CD14-positive monocyte (primary cell): ENCODE measurements at regions not wholly inside any gene's neighbourhood (a gene's known extent, or its start where the extent isn't known, plus 50 kb on each side); places are given as distances from the start of the nearest gene placed in this dataset.

Source experiments
- DNase-seq, 3 donors: peaks; one replicate each; pipeline ENCODE4 v3.0.0-alpha.2; 2011 to 2022
- H2AFZ ChIP-seq: 2 replicates; pipeline ENCODE4 v1.6.0; 2012; ENCODE audit warnings: mild to moderate bottlenecking, low read depth, low read length, inconsistent platforms; ENCODE audit not compliant: insufficient read depth, poor library complexity, severe bottlenecking
- H3K27ac ChIP-seq, 2 donors: 1 replicate in 1 of 2; 2 replicates in 1 of 2; pipeline ENCODE4 v1.5.1; 2012 to 2013; ENCODE audit warnings: low read length in 2 of 2, control low read depth in 1 of 2, inconsistent platforms in 1 of 2, low read depth in 1 of 2, mild to moderate bottlenecking in 1 of 2
- H3K27me3 ChIP-seq, 2 donors: one replicate each; pipeline versions ENCODE4 v1.6.0 to v1.6.1; 2011 to 2013; ENCODE audit warnings: low read length in 2 of 2; ENCODE audit not compliant: control insufficient read depth in 2 of 2, insufficient read depth in 2 of 2
- H3K36me3 ChIP-seq, 2 donors: replicated peaks in 1 of 2; 1 replicate in 1 of 2; 2 replicates in 1 of 2; pipeline versions ENCODE4 v1.5.1 to v1.6.1; 2012 to 2013; ENCODE audit warnings: low read length in 2 of 2, control low read depth in 1 of 2, inconsistent platforms in 1 of 2, mild to moderate bottlenecking in 1 of 2; ENCODE audit not compliant: insufficient read depth in 2 of 2, control insufficient read depth in 1 of 2
- H3K4me1 ChIP-seq, 2 donors: 1 replicate in 1 of 2; 2 replicates in 1 of 2; pipeline versions ENCODE4 v1.5.1 to v1.6.1; 2012 to 2013; ENCODE audit warnings: low read length in 2 of 2, control low read depth in 1 of 2, inconsistent platforms in 1 of 2, mild to moderate bottlenecking in 1 of 2, moderate library complexity in 1 of 2; ENCODE audit not compliant: insufficient read depth in 2 of 2, control insufficient read depth in 1 of 2
- H3K4me2 ChIP-seq: replicated peaks from 2 replicates; pipeline ENCODE3; 2012; ENCODE audit warnings: low read length, moderate library complexity, mild to moderate bottlenecking; ENCODE audit not compliant: poor library complexity, severe bottlenecking; ENCODE audit errors: extremely low read depth
- H3K4me3 ChIP-seq, 3 experiments: fragments of 200-600 bp in 1 of 3; sonication (generic) in 1 of 3; replicated peaks in 1 of 3; 1 replicate in 2 of 3; 2 replicates in 1 of 3; pipeline ENCODE4 v1.5.1; 2011 to 2013; ENCODE audit warnings: low read length in 3 of 3, mild to moderate bottlenecking in 3 of 3, control low read depth in 2 of 3, low read depth in 2 of 3, inconsistent platforms in 1 of 3, moderate library complexity in 1 of 3
- H3K79me2 ChIP-seq: 2 replicates; pipeline ENCODE4 v1.6.0; 2012; ENCODE audit warnings: mild to moderate bottlenecking, control low read depth, inconsistent platforms, low read length, moderate library complexity; ENCODE audit not compliant: insufficient read depth
- H3K9ac ChIP-seq: 2 replicates; pipeline ENCODE4 v1.6.0; 2017; ENCODE audit warnings: low read length, mild to moderate bottlenecking; ENCODE audit not compliant: insufficient read depth, poor library complexity, severe bottlenecking
- H3K9me3 ChIP-seq, 2 donors: replicated peaks in 1 of 2; 1 replicate in 1 of 2; 2 replicates in 1 of 2; pipeline versions ENCODE4 v1.5.1 to v1.6.1; 2012 to 2013; ENCODE audit warnings: low read length in 2 of 2, control low read depth in 1 of 2; ENCODE audit not compliant: control insufficient read depth in 1 of 2, insufficient read depth in 1 of 2
- H4K20me1 ChIP-seq: 2 replicates; pipeline ENCODE4 v1.6.0; 2012; ENCODE audit warnings: mild to moderate bottlenecking, low read length, control low read depth, moderate library complexity; ENCODE audit not compliant: insufficient read depth
- H3K27ac Mint-ChIP-seq, 7 donors: one replicate each; pipeline ENCODE4 v1.8.0; 2020; ENCODE audit warnings: mild to moderate bottlenecking in 7 of 7, mixed read lengths in 7 of 7, moderate library complexity in 6 of 7, inconsistent platforms in 2 of 7
- H3K27me3 Mint-ChIP-seq, 3 donors: one replicate each; pipeline ENCODE4 v1.8.0; 2021 to 2022; ENCODE audit warnings: low read depth in 3 of 3, mild to moderate bottlenecking in 3 of 3, mixed read lengths in 3 of 3, moderate library complexity in 3 of 3, inconsistent platforms in 1 of 3
- H3K36me3 Mint-ChIP-seq, 2 donors: one replicate each; pipeline ENCODE4 v1.8.0; 2020; ENCODE audit warnings: mixed read lengths in 2 of 2, inconsistent platforms in 1 of 2, mild to moderate bottlenecking in 1 of 2
- H3K4me1 Mint-ChIP-seq: one replicate; pipeline ENCODE4 v1.8.0; 2020; ENCODE audit warnings: mild to moderate bottlenecking, mixed read lengths
- H3K4me3 Mint-ChIP-seq, 2 donors: one replicate each; pipeline ENCODE4 v1.8.0; 2020; ENCODE audit warnings: mild to moderate bottlenecking in 2 of 2, mixed read lengths in 2 of 2, moderate library complexity in 1 of 2
- H3K9me3 Mint-ChIP-seq, 7 donors: one replicate each; pipeline ENCODE4 v1.8.0; 2020 to 2022; ENCODE audit warnings: mixed read lengths in 7 of 7, mild to moderate bottlenecking in 6 of 7, moderate library complexity in 6 of 7, inconsistent platforms in 2 of 7
- WGBS: methylation state at CpG from one replicate; pipeline ENCODE4 v1.1.5; 2013; ENCODE audit warnings: missing lambda C conversion rate; ENCODE audit not compliant: insufficient coverage; 5-methylcytosine and 5-hydroxymethylcytosine counted together
- intact Hi-C, 2 donors: fragments of 100-400 bp; cut with micrococcal nuclease; formaldehyde crosslinking; loops; one replicate each; pipeline versions ENCODE4 v1.15.0 to v1.15.1; 2023
- TF ChIP-seq, protein P1 (sequence below): fragments of 200-600 bp; IDR thresholded peaks from one replicate; pipeline ENCODE4 v1.8.0; 2022; ENCODE audit warnings: antibody characterized with exemption, mild to moderate bottlenecking

DNA sequence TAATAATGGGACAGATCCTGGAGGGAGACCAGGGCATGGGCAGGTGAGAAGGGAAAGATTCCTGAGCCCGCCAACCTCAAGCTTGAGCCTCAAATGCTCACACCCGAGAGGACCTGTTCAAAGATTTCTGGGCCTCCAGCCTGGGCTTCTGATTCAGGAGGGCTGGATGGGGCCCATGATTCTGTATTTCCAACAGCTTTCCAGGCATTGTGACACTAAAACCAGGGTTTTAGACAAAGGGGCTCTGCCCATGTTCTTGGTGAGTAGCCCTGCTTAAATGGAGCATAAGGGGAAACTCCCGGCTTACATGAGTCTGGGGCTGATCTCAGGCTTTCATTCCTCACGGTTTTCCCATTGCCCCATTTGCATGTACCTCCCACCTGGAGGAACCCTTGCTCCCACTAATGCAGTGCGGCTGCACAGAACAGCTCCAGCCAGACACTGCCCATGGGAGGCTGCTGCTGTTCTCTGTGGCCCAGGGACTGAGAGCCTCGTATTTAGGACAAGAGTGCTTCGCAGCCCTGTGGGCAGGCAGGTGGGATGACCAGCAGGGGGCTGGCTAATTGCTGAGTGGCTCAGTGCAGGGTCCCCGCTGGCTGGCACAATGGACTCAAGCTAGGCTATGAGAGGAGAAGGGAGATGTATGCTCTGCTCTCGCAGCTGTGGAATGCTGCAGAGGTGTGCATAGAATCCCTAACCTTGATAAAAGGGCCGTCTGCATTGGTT is 135.3 kb upstream of the COBL start:
- 78% methylated on average over 10 of the region's 10 CpGs for WGBS
- Mint-ChIP-seq H3K4me3 (no peak overlapping the region), H3K27ac (no peak overlapping the region)

DNA sequence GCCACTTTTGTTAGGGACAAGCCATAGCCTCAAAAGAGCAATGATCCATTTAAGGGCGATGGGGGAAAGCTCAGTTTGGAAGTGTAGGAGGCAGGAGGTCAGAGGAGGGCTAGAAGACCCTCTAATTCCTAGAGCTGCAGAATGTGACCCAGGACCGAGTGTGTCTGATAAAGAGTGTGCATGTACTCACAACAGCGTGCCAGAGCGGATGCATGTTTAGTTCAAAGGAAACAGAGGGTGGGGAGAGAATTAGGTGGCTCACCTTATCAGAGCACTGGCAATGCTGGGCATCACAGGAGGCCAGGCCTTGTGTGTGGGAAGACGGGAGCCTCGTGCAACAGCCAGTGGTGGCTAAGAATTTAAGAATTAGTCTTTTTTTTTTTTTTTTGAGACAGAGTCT is 133.9 kb upstream of the COBL start:
- TF ChIP-seq, protein P1, sequence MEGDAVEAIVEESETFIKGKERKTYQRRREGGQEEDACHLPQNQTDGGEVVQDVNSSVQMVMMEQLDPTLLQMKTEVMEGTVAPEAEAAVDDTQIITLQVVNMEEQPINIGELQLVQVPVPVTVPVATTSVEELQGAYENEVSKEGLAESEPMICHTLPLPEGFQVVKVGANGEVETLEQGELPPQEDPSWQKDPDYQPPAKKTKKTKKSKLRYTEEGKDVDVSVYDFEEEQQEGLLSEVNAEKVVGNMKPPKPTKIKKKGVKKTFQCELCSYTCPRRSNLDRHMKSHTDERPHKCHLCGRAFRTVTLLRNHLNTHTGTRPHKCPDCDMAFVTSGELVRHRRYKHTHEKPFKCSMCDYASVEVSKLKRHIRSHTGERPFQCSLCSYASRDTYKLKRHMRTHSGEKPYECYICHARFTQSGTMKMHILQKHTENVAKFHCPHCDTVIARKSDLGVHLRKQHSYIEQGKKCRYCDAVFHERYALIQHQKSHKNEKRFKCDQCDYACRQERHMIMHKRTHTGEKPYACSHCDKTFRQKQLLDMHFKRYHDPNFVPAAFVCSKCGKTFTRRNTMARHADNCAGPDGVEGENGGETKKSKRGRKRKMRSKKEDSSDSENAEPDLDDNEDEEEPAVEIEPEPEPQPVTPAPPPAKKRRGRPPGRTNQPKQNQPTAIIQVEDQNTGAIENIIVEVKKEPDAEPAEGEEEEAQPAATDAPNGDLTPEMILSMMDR = no peak
- H3K4me3 ChIP-seq = no peak overlapping the region
- H4K20me1 ChIP-seq = no peaks in the 10 kb centered on the region
- H3K27ac ChIP-seq = no peak overlapping the region
- Mint-ChIP-seq H3K27ac (no peak overlapping the region), H3K36me3 (no peaks in the 10 kb centered on the region), H3K27me3 (peaks cover 0 to 6% (median 2%) of the 10 kb centered on the region in 3 donors), H3K4me1 (no peaks in the 10 kb centered on the region), H3K9me3 (peaks cover 0 to 28% (median 6%) of the 10 kb centered on the region in 7 donors), H3K4me3 (no peak overlapping the region)
- intact Hi-C loops = no loop called here
- H3K9ac ChIP-seq = no peak overlapping the region
- H3K79me2 ChIP-seq = no peaks in the 10 kb centered on the region
- peaks cover 0 to 8% of the 10 kb centered on the region in 2 donors for H3K9me3 ChIP-seq
- H2AFZ ChIP-seq = no peak overlapping the region
- no peak for DNase-seq
- H3K4me1 ChIP-seq = no peaks in the 10 kb centered on the region
- no peaks in the 10 kb centered on the region for H3K27me3 ChIP-seq
- H3K4me2 ChIP-seq = no peak overlapping the region
- H3K36me3 ChIP-seq = no peaks in the 10 kb centered on the region
- 81% methylated on average over 4 of the region's 6 CpGs for WGBS

More for the DNA sequence above, 135.3 kb upstream of the COBL start:
- Histone ChIP-seq H3K79me2 (no peaks in the 10 kb centered on the region), H4K20me1 (no peaks in the 10 kb centered on the region), H3K27me3 (no peaks in the 10 kb centered on the region), H3K27ac (no peak overlapping the region), H3K9me3 (peaks cover 0 to 8% of the 10 kb centered on the region in 2 donors), H3K36me3 (no peaks in the 10 kb centered on the region), H3K4me3 (no peak overlapping the region), H3K9ac (no peak overlapping the region), H3K4me2 (no peak overlapping the region), H2AFZ (no peak overlapping the region), H3K4me1 (no peaks in the 10 kb centered on the region)
- Mint-ChIP-seq H3K27me3 (peaks cover 0 to 5% (median 0%) of the 10 kb centered on the region in 3 donors), H3K36me3 (no peaks in the 10 kb centered on the region), H3K9me3 (peaks cover 0 to 24% (median 6%) of the 10 kb centered on the region in 7 donors), H3K4me1 (no peaks in the 10 kb centered on the region)
- DNase-seq = no peak
- TF ChIP-seq, protein P1 = no peak
- intact Hi-C loops = no loop called here
